HepG2 (cell line): ENCODE measurements at regions not wholly inside any gene's neighbourhood (a gene's known extent, or its start where the extent isn't known, plus 50 kb on each side); places are given as distances from the start of the nearest gene placed in this dataset.

Source experiments
- POLR2A ChIP-seq, 2 experiments: IDR thresholded peaks; 2 replicates each; pipeline ENCODE4 v1.6.1; 2011; ENCODE audit warnings: low read depth in 2 of 2, low read length in 2 of 2, mild to moderate bottlenecking in 1 of 2, moderate library complexity in 1 of 2; ENCODE audit not compliant: insufficient read depth in 1 of 2
- STAG1 ChIP-seq: sonication (generic); formaldehyde crosslinking; IDR thresholded peaks from 2 replicates; pipeline ENCODE4 v1.4.0; 2020; ENCODE audit warnings: missing genetic modification reagents
- TARDBP ChIP-seq: sonication (generic); formaldehyde crosslinking; IDR thresholded peaks from 2 replicates; pipeline ENCODE4 v1.8.0; 2022; ENCODE audit warnings: mild to moderate bottlenecking, missing genetic modification reagents
- TF ChIP-seq, protein P1 (sequence below): sonication (generic); formaldehyde crosslinking; IDR thresholded peaks from 2 replicates; pipeline ENCODE4 v1.8.1; 2023; ENCODE audit warnings: mild to moderate bottlenecking, missing genetic modification reagents
- TF ChIP-seq, protein P2 (sequence below): sonication (generic); formaldehyde crosslinking; IDR thresholded peaks from 2 replicates; pipeline ENCODE4 v1.4.0; 2020; ENCODE audit warnings: missing genetic modification reagents, borderline replicate concordance

DNA sequence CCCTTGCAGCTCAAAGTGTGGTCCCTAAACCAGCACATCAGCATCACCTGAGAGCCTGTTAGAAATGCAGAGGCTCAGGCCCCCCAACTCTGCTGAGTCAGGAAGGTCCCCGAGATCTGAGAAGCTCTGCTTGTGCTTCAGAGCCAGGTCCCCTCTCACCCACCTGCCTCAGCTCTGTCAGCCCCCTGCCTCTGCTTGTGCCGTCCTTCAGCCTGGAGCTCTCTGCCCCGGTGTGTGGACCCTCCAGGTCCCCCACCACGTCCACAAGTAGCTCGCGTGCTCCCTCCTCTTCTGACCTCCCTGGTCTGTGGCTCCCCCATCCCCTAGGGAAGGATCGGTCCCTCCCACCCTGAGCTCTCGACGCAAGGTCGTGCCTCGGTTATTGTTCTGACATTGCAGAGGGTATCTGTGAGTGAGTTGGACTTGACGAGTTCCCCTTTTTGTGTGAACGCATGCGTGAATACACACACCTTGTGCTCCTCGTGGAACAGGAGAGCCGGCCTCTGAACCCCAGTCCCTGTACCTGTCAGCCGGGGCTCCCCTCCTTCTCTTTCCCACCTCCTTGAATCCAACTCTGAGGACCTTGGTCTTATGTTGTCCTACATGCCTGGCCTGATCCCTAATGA is 75.5 kb upstream of the TAF1B start:
- no peak for TF ChIP-seq STAG1
- TF ChIP-seq, protein P1, sequence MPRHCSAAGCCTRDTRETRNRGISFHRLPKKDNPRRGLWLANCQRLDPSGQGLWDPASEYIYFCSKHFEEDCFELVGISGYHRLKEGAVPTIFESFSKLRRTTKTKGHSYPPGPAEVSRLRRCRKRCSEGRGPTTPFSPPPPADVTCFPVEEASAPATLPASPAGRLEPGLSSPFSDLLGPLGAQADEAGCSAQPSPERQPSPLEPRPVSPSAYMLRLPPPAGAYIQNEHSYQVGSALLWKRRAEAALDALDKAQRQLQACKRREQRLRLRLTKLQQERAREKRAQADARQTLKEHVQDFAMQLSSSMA (CRISPR knock-in tag) = no peak
- no peak for TF ChIP-seq TARDBP (CRISPR knock-in tag)
- TF ChIP-seq, protein P2, sequence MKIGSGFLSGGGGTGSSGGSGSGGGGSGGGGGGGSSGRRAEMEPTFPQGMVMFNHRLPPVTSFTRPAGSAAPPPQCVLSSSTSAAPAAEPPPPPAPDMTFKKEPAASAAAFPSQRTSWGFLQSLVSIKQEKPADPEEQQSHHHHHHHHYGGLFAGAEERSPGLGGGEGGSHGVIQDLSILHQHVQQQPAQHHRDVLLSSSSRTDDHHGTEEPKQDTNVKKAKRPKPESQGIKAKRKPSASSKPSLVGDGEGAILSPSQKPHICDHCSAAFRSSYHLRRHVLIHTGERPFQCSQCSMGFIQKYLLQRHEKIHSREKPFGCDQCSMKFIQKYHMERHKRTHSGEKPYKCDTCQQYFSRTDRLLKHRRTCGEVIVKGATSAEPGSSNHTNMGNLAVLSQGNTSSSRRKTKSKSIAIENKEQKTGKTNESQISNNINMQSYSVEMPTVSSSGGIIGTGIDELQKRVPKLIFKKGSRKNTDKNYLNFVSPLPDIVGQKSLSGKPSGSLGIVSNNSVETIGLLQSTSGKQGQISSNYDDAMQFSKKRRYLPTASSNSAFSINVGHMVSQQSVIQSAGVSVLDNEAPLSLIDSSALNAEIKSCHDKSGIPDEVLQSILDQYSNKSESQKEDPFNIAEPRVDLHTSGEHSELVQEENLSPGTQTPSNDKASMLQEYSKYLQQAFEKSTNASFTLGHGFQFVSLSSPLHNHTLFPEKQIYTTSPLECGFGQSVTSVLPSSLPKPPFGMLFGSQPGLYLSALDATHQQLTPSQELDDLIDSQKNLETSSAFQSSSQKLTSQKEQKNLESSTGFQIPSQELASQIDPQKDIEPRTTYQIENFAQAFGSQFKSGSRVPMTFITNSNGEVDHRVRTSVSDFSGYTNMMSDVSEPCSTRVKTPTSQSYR (CRISPR knock-in tag) = no peak
- no peak for TF ChIP-seq POLR2A (IDR thresholded peaks at IDR 0.05; ENCODE audit: insufficient read depth in 1 of 2, low read depth in 2 of 2, low read length in 2 of 2)
